Muscle of arm (tissue), 1 donor: ENCODE measurements at regions not wholly inside any gene's neighbourhood (a gene's known extent, or its start where the extent isn't known, plus 50 kb on each side); places are given as distances from the start of the nearest gene placed in this dataset.
"Not testable (repeated sequence)": the region's sequence is repeated elsewhere in the genome, so short reads cannot be mapped to it uniquely, and the experiment has no call there.

ENCODE experiments used
- DNase-seq: peaks from one replicate; pipeline ENCODE4 v3.0.0-alpha.2; 2013

GRCh38 chr2:163187995-163188655 lies 349.6 kb upstream of the KCNH7 start:
- no peak for DNase-seq

- DNase-seq, result no peak
Observed at GRCh38 chr2:163187119-163187518, 348.6 kb upstream of the KCNH7 start.

GRCh38 chr2:163185160-163185559 lies 346.6 kb upstream of the KCNH7 start:
- DNase-seq, result no peak

- DNase-seq, result no peak
Observed at GRCh38 chr2:163182764-163183354, 344.3 kb upstream of the KCNH7 start.

GRCh38 chr2:163177592-163177991 lies 339.0 kb upstream of the KCNH7 start:
- DNase-seq, result no peak

- no peak for DNase-seq
Observed at GRCh38 chr2:163175294-163175693, 336.7 kb upstream of the KCNH7 start.

- DNase-seq, result no peak
Observed at GRCh38 chr2:163173591-163173990, 335.0 kb upstream of the KCNH7 start.

- no peak for DNase-seq
Observed at GRCh38 chr2:163171786-163172530, 333.4 kb upstream of the KCNH7 start.

GRCh38 chr2:163157891-163158496 lies 319.4 kb upstream of the KCNH7 start:
- no peak for DNase-seq

- no peak for DNase-seq
Observed at GRCh38 chr2:163157411-163157810, 318.8 kb upstream of the KCNH7 start.

GRCh38 chr2:163155925-163156324 lies 317.4 kb upstream of the KCNH7 start:
- no peak for DNase-seq

- no peak for DNase-seq
Observed at GRCh38 chr2:163155279-163155883, 316.8 kb upstream of the KCNH7 start.

GRCh38 chr2:163142618-163143017 lies 304.1 kb upstream of the KCNH7 start:
- DNase-seq, result no peak

GRCh38 chr2:163138947-163139346 lies 300.4 kb upstream of the KCNH7 start:
- DNase-seq, result no peak

GRCh38 chr2:163135256-163135655 lies 296.7 kb upstream of the KCNH7 start:
- no peak for DNase-seq

- DNase-seq, result no peak
Observed at GRCh38 chr2:163133602-163134001, 295.0 kb upstream of the KCNH7 start.

- no peak for DNase-seq
Observed at GRCh38 chr2:163132850-163133249, 294.3 kb upstream of the KCNH7 start.

GRCh38 chr2:163132207-163132606 lies 293.6 kb upstream of the KCNH7 start:
- not testable (repeated sequence) for DNase-seq

- no peak for DNase-seq
Observed at GRCh38 chr2:163123526-163123925, 285.0 kb upstream of the KCNH7 start.

GRCh38 chr2:163122257-163122656 lies 283.7 kb upstream of the KCNH7 start:
- no peak for DNase-seq

GRCh38 chr2:163121483-163121882 lies 282.9 kb upstream of the KCNH7 start:
- DNase-seq, result no peak

GRCh38 chr2:163119966-163120365 lies 281.4 kb upstream of the KCNH7 start:
- no peak for DNase-seq
